PFSK-1 (cell line): ENCODE measurements at regions not wholly inside any gene's neighbourhood (a gene's known extent, or its start where the extent isn't known, plus 50 kb on each side); places are given as distances from the start of the nearest gene placed in this dataset.

Source experiments
- POLR2AphosphoS5 ChIP-seq: IDR thresholded peaks from 2 replicates; pipeline ENCODE4 v1.6.1; 2012; ENCODE audit warnings: low read depth, mild to moderate bottlenecking, control low read depth, low read length, moderate library complexity
- REST ChIP-seq, 2 experiments: IDR thresholded peaks; 2 replicates each; pipeline versions ENCODE4 v1.6.1 to v1.8.0; 2011 to 2012; ENCODE audit warnings: low read depth in 2 of 2, low read length in 2 of 2, control low read depth in 1 of 2, inconsistent platforms in 1 of 2, mild to moderate bottlenecking in 1 of 2, moderate library complexity in 1 of 2; ENCODE audit not compliant: insufficient read depth in 1 of 2

- TF ChIP-seq POLR2AphosphoS5 (no peak), REST (IDR thresholded peaks at IDR 0.05; ENCODE audit: insufficient read depth in 1 of 2, low read depth in 2 of 2, low read length in 2 of 2) (no peak)
Observed at GRCh38 chr17:6348891-6349290, 86.0 kb downstream of the AIPL1 start.
